HG03469 (cell line): ENCODE measurements at regions not wholly inside any gene's neighbourhood (a gene's known extent, or its start where the extent isn't known, plus 50 kb on each side); places are given as distances from the start of the nearest gene placed in this dataset.
"Not testable (repeated sequence)": the region's sequence is repeated elsewhere in the genome, so short reads cannot be mapped to it uniquely, and the experiment has no call there.

Experiments used
- ATAC-seq: cut with Tn5 transposase; IDR thresholded peaks from one replicate; pipeline ENCODE4 v1.9.1; 2021; ENCODE audit warnings: mild to moderate bottlenecking, moderate library complexity, moderate number of reproducible peaks; ENCODE audit not compliant: unreplicated experiment

DNA sequence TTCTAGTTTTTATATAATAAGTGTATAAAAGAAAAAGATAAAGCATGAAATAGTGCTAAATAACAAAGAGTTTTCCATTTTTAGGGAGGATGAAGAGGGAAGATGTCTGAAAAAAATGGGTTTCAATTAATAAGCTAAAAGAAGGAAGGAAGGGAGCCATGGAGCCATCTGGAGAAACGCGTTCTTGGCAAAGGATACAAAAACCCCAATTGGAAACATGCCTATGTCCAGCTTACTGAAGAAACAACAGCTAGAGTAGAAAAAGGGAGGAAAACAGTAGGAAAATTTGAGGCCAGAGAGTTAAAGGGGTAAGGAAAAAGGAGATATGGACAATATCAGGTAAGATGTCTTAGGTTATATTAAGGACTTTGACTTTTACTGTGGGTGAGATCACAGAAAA is 416.2 kb upstream of the GHITM start:
- ATAC-seq = no peak

DNA sequence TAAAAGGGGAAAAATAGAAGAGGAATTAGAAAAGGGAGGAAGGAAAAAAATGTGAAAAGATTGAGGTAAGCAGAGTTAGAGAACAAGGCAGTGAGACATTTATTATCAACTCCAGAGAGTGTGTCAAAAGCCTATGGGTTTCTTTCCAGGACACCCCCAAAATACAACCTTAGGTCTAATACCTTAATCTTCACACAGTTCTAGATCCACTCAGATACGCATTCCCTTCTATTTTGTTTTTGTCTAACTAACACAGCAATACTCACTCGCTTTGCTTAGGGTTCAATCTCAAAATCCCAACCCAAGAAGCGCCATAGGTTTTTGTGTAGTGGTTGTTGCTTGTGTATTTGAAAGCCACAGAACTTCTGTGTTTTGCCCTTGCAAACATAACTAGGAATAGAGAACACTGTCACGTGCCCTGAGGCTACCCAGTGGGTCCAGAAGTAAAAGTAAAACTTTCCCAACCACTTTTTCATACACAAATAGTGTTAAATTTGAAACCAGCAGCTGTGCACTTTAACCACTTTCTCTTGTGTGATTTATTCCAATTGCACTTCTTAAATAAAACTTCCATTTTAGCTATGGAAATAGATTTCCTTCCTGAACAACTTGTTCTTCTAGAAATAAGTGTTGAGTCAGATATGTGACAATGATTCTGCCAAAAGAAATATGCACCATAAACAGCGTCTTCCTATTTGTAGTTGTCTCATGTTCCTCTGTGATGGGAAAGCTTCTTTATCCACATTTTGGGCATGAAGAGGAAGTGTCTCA is 414.7 kb upstream of the GHITM start:
- ATAC-seq = peak; percentile 73

- no peak for ATAC-seq
Measured at GRCh38 chr10:83725567-83725966, 413.7 kb upstream of the GHITM start.

DNA sequence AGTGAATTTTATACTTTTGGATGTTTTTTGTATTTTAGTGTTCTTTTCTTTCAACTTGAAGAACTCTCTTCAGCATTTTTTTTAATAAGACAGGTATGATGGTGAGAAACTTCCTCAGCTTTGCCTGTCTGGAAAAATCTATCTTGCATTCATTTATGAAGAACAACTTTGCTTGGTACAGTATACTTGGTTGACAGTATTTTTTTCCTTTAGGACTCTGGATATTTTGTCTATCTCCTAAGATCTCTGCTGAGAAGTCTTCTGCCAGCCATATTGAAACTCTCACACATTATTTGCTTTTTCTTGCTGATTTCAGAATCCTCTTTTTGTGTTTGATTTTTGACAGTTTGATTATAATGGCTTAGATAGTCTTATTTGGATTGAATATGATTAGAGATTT is 405.0 kb upstream of the GHITM start:
- ATAC-seq = no peak

GRCh38 chr10:83736008-83736407 is 403.3 kb upstream of the GHITM start:
- no peak for ATAC-seq

DNA sequence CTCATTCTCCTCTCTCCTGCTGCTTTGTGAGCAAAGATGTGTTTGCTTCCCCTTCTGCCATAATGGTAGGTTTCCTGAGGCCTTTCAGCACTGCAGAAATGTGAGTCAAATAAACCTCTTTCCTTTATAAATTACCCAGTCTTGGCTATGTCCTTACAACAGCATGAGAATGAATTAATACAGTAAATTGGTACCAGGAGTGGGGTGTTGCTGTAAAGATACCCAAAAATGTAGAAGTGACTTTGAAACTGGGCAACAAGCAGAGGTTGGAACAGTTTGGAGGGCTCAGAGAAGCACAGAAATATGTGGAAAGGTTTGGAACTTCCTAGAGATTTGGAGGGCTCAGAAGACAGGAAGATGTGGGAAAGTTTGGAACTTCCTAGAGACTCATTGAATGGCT is 388.7 kb upstream of the GHITM start:
- no peak for ATAC-seq

DNA sequence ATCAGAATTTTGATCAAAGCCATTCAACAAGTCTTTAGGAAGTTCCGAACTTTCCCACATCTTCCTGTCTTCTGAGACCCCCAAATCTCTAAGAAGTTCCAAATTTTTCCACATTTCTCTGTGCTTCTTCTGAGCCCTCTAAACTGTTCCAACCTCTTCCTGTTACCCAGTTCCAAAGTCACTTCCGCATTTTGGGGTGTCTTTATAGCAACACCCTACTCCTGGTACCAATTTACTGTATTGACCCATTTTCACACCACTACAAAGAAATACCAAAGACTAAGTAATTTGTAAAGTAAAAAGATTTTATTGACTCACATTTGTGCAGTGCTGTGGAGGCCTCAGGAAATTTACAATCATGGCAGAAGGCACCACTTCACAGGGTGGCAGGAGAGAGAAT is 385.8 kb upstream of the GHITM start:
- ATAC-seq = no peak

DNA sequence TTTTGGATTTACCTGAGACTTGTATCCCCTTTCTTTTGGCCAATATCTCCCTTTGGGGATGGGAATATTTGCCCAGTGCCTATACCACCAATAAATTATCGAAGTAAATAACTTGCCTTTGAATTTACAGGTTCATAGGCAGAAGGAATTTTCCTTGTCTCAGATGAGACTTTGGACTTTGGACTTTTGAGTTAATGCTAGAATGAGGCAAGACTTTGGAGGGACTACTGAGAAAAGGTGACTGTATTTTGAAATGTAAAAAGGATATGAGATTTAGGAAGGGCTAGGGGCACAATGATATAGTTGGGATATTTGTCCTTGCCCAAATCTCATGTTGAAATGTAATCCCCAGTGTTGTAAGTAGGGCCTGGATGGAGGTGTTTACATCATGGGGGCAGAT is 384.5 kb upstream of the GHITM start:
- ATAC-seq = no peak

DNA sequence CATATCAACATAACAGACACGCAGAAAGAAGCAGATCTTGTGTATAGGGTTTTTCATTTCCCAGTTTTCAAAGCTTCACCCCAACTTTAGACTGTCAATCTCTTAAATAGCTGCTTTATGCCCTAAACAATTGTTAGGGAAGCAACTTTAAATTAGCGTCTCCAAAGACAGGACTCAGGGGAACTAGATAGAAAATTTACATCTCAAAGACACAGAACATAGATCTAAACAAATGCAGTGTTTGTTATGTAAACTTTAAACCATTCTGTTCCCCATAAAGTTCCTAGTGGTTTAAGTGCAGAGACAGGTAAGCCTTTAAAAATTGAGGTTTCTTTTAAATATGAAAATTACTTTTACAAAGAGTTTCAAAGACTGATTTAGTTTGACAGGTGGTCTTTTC is 379.2 kb upstream of the GHITM start:
- ATAC-seq = no peak

- no peak for ATAC-seq
Measured at GRCh38 chr10:83764666-83765065, 374.6 kb upstream of the GHITM start.

DNA sequence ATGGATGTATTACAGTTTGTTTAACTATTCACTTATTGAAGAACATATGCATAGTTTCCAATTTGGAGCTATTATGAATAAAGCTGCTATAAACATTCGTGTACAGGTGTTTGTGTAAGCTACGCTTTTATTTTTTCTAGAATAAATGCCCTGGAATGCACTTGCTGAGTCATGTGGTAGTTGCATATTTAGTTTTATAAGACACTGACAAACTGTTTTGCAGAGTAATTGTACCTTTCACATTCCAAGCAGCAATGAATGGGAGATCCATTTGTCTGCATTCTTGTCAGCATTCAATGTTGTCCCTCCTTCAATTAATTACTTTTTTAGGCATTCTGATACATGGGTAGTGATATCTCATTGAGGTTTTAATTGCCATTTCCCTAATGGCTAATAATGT is 373.6 kb upstream of the GHITM start:
- no peak for ATAC-seq

GRCh38 chr10:83769281-83769820 is 370.0 kb upstream of the GHITM start:
- ATAC-seq = no peak

GRCh38 chr10:83786701-83787100 is 352.6 kb upstream of the GHITM start:
- ATAC-seq = not testable (repeated sequence)

DNA sequence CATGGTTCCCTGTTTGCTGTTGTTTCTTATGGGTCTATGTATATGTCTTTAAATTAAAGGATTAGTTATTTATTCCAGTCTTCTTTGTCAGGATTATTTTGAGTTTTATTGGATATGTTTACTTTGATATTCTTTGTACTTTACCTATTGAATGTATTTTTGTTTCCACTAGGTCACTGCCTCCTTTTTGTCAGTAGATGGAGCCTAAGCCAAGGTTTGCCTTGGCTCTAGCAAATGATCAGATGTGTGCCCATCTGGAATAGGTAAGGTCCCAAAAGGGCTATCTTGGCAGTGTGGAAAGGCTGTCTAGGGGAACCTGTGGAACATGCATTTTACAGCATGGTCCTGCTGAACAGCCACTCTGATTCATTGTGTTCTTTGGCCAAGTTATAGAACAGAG is 337.3 kb upstream of the GHITM start:
- no peak for ATAC-seq

DNA sequence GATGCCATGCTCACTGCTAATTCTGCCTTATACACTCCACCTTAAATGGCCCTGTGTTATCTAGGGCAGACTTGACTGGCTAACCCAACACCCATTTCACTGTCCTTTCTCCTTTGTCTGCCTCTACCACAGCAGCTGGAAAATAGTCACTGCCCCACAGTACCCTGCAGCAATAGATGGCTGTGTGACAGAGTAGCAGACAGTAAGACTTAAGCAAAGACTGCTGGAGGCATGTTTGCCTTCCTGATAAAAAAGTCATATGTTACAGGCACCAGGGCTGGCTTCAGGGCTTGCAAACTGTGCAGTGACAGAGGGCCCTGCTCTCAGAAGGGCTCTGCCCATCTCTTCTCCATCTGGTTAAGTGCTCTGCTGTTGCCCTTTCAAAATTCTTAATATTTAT is 332.6 kb upstream of the GHITM start:
- no peak for ATAC-seq

DNA sequence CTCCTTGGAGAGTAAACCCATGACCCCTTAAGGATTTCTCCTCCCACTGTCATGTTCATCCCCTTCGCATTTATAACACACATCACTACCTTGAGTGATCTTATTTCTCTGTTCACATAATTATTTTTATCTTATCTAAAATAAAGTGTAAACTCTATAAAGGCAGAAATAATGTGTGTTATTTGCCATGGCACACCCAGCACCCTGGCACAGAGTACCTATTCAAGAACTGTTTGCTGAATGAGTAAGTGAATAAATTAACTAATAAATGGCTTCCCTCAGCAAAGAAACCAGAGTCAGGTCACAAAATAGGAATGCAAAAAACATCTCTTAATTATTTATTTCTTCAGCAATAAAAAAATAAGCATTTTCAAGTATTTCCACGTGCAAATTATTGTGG is 330.3 kb upstream of the GHITM start:
- ATAC-seq = no peak

DNA sequence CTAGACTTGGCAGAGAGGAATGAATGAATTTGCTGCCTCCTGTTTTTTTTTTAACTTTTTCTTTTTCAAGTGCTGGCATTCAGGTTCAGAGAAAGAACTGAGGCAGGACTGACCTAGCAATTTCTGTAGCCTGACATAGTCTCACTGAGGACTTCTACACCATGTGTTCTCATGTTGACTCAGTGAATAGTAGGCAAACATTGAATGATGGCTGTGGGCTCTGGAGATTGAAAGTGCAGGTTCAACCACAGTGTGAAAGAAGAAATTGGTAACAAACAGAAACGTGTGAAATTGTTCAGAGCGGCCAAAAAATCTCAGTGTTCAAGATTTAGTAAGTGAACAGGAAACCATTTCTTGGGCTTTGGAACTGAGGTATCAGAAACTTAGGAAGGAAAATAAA is 322.4 kb upstream of the GHITM start:
- ATAC-seq = peak; percentile 83

GRCh38 chr10:83817797-83818196 is 321.5 kb upstream of the GHITM start:
- no peak for ATAC-seq

DNA sequence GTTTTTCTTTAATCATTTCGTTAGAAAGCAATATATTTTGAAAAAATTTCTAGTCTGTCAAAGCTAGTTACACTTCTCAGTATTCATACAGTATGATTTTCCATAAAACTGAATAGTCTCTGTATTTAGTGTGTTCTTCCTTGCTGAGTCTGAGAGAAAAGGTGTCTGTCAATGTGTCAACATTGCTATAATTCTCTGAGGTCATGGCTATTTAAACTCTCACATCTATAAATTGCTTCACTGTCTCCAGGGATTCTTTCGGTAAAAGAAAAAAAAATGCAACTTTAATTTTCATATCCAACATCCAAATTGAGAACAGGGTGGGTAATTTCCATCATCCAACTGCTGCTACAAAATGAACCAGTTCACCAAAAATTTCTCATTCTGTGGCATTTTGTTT is 319.7 kb upstream of the GHITM start:
- ATAC-seq = no peak

DNA sequence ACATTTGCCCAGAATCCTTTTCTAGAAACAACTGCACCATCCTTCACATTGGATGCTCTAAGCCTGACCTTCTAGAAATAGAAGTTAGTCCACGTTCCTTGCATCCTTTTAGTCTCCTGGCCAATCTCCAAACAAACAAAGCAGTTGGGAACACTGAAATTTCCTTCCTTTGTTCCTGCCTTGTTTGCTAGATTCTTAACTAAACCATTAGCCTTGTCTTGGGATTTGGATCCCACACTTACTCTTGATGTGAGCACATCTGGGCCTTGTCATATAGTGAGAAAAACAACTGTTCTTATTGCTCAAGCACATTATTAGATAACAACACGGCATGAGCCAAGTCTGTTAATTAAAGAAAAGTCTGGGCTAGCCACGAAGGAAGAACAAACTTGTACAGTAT is 319.3 kb upstream of the GHITM start:
- no peak for ATAC-seq

DNA sequence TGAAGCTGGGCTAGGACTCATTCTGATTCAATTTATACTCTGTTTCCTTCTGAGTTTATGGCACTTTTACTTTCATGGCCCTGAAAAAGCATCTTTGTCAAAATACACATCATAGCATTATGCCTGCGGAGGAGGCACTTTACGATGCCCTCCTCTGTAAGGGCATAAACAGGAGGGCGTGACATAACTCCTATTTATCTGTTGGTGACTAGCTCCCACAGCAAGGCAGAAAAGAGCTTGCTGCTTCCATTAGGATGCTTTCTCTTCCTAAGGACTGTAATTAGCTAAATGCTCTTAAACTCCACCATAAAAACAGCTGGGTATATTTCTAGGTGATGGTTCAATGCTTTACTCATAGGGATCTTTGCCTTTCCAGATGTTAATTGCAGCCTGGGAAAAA is 315.2 kb upstream of the GHITM start:
- no peak for ATAC-seq

GRCh38 chr10:83834096-83834495 is 305.2 kb upstream of the GHITM start:
- ATAC-seq = no peak
